HG03196 (cell line): ENCODE measurements at regions not wholly inside any gene's neighbourhood (a gene's known extent, or its start where the extent isn't known, plus 50 kb on each side); places are given as distances from the start of the nearest gene placed in this dataset.
"Not testable (repeated sequence)": the region's sequence is repeated elsewhere in the genome, so short reads cannot be mapped to it uniquely, and the experiment has no call there.

Experiments used
- ATAC-seq: cut with Tn5 transposase; IDR thresholded peaks from one replicate; pipeline ENCODE4 v1.9.1; 2021; ENCODE audit not compliant: unreplicated experiment

DNA sequence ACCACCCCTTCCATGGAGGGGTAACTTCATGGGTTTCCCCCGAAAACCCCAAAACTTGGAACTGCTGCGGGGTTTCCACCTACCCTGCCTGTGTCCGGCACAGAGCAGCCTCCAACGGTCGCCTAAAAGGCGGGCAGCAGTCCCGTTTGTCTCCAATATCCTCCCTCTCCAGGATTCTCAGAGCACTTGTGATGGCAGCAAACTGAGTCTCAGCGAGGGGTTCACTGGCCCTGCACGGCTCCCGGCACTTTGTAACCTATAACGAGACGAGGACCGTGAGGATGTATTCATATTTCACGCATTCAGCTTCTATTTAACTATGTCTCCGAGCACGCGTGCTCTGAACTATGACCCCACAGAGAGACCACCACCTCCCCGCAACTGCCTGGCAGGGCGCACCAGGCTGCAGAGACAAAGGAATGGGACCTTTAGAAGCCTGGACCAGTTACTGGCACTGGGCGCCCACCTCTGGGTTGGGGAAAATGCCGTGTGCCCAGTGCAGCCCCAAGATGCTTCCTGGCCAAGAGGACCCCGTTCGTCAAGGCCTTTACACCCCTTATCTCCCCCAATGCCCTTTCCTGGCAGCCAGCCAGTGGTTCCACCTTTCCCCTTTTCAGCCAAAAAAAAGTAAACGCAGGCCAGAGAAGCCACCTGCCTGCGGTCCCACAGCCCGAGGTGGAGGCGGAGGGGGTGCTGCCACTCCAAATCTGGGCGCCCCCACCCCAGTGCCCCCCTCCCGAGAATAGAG lies 173.1 kb upstream of the RTL1 start:
- ATAC-seq = no peak

DNA sequence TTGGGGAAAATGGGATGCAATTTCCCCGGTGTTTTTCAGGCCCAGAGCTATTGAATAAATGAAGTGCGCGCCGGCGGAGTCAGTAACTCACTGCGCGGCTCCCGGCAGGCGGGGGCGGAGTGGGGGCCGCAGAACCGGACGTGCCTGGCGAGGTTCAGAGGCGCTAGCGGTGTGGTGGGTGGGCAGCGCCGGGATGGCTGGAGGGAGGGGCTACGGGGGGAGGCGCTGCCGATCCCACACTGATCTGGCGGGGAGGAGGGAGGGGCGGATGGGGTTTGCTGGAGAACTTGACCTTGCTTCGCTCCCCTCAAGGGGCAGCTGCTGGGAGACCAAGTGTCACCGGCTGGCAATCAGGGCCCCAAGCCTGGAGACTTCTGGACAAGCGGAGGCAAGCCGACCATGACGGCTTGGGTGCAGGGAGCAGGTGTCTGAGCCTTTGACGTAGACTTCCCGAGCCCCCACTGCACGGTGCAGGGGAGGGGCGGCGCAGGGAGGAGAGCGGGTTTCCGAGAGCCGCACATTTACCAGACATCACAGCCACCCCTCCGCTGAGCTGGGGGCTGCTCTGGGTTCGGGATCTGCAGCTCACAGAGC lies 174.1 kb upstream of the RTL1 start:
- ATAC-seq = no peak

DNA sequence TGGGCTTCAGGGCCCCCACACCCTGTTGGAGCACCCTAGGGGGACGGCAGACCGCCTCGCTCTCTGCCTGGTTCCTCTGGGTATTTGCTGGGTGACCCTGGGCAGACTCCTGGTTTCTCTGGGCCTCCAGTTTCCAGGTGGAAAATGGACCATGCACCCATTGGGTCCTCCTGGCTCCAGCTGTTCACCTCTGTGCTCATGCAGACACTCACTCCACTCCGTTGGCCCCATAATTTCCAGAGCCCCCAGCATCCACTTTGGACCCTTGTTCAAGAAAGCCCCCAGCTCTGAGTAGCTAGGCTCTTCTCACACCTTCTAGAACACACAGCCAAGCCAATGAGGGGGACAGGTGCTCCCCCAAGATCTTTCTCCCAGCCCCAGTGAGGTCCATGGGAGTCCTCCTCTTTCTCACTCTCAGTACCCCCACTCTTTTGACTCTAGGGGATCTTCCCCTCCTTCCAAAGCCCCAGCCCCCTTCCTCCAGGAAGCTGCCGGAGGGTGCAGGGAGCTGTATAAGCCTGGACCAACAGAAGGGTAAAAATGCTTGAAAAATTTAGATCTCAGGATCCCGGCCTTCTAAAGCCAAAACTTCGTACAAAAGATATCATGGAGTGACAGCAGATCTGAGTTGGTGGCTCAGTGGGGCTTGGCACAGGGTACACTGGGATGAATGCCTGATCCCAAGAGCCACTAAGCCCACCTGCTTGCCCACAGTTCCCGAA lies 174.8 kb upstream of the RTL1 start:
- no peak for ATAC-seq

GRCh38 chr14:101078892-101079221 lies 175.3 kb upstream of the RTL1 start:
- no peak for ATAC-seq

DNA sequence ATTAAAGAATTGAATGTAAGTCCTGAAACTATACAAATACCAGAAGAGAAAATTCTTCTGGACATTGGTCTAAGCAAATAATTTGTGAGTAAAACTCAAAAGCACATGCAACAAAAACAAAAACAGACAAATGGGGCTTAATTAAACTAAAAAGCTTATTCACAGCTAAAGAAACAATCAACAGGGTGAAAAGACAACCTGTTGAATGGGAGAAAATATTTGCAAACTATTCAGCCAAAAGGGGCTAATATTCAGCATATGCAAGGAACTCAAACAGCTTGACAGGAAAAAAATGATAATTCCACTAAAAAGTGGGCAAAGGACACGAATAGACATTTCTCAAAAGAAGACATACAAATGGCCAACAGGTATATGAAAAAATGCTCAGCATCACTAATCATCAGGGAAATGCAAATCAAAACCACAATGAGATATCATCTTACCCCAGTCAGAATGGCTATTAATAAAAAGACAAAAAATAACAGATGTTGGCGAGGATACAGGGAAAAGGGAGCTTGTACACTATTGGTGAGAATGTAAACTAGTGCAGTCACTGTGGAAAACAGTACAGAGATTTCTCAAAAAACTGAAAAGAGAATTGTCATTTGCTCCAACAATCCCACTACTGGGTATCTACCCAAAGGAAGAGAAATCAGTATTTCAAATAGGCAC lies 177.5 kb upstream of the RTL1 start:
- ATAC-seq = no peak

- ATAC-seq = no peak
Measured at GRCh38 chr14:101082036-101082435, 178.5 kb upstream of the RTL1 start.

GRCh38 chr14:101082436-101083384 lies 179.2 kb upstream of the RTL1 start:
- ATAC-seq = no peak

- no peak for ATAC-seq
Measured at GRCh38 chr14:101083564-101084435, 180.3 kb upstream of the RTL1 start.

GRCh38 chr14:101084436-101084826 lies 180.9 kb upstream of the RTL1 start:
- no peak for ATAC-seq

DNA sequence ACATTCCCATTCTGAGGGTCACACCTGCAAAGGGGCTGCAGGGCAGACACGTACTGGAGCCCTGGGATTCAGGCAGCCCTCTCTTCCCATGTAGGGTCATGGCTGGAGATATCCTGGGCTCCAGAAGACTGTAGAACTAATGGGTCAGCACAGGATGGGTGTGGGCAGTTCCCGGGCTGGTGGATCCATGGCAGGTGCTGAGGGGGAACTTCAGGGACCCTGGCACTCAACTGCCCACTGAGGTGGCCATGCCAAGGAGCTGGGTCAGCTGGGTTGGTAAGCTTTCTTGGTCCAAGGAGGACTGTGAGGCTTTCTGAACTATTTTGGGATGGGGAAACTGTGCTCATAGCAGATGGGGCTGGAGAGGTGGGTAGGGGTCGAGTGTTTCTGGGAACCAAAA lies 183.4 kb upstream of the RTL1 start:
- no peak for ATAC-seq

DNA sequence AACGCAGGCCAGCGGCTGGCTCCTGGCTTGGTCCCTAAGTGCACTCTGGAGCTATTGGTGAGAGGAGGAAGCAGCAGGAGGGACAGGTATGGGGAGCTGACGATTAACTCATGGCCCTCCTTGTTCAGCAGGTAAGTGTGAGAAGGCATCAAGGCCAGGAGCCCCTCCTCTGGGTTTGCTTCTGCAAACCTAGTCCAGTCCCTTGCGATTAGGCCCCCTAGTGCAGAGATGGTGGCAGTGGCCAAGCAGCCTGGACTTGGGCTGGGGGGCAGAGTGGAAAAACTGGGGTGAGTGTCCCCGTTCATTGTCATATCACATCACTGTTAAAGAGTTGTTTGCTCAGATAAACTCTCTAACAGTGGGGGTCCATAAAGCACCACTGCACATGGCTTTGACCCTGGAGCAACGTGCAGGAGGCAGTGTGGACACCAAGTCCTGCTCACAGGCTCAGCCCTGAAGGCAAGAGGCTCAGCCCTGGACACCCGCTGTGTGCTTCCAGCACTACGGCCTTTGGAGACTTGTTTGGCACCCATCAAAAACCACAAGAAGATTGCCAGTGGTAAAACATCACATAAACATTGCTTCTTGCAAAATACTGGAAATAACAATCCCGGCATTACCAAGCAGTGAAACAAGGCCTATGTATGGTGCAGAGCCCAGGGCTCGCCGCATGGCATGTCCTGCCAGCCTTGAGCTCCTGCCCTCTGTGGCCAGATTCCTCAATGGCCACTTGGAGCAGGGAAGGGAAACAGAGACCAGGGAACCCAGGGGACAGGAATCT lies 184.3 kb upstream of the RTL1 start:
- ATAC-seq = no peak

GRCh38 chr14:101088395-101088667 lies 184.8 kb upstream of the RTL1 start:
- no peak for ATAC-seq

DNA sequence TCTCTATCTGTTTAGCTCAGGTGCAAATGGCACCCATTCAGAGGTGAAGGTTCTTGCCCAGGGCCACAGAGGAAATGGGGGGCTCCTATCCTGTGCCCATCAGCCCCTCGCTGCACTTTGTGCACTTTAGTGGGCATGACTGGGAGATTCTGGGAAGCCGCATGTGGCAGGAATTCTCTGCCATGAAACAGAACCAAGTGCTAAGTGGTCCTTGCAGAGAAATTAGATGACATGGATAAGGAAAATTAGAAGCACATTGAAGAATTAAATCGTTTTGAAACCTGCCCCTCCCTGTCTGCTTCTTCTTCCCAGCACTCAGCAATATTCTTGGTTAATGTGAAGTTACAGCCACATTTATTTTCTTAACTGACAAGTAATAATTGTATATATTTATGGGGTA lies 185.2 kb upstream of the RTL1 start:
- no peak for ATAC-seq

DNA sequence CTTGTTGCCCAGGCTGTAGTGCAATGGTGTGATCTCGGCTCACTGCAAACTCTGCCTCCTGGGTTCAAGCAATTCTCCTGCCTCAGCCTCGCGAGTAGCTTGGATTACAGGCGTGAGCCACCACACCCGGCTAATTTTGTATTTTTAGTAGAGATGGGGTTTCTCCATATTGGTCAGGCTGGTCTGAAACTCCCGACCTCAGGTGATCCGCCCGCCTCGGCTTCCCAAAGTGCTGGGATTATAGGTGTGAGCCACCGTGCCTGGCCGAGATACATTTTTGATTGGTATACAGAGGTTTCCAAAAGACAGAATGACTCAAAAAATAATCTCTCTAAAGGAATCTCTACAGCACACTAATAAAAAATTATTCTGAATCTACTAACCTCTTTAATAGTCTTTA lies 187.0 kb upstream of the RTL1 start:
- not testable (repeated sequence) for ATAC-seq

DNA sequence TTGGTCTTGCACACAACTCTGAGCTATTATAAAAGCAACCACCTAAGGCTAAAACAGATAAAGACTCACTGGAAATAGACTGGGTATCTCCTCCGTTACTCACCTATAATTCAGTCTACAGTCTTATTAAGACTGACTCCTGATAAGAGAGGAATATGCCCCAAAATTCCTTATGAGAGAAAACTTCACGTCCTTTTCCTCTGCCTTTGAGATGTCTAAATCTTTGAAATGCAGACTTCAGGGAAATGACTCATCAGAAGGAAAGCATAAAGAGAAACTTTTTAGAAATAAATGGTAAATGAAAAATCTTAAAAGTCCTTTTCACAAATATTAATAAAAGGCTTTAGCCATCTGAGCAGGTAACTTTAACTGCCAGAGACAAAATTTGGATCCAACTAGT lies 187.5 kb upstream of the RTL1 start:
- no peak for ATAC-seq

- not testable (repeated sequence) for ATAC-seq
Measured at GRCh38 chr14:101094916-101095315, 191.4 kb upstream of the RTL1 start.

- ATAC-seq = no peak
Measured at GRCh38 chr14:101096551-101096950, 193.0 kb upstream of the RTL1 start.

DNA sequence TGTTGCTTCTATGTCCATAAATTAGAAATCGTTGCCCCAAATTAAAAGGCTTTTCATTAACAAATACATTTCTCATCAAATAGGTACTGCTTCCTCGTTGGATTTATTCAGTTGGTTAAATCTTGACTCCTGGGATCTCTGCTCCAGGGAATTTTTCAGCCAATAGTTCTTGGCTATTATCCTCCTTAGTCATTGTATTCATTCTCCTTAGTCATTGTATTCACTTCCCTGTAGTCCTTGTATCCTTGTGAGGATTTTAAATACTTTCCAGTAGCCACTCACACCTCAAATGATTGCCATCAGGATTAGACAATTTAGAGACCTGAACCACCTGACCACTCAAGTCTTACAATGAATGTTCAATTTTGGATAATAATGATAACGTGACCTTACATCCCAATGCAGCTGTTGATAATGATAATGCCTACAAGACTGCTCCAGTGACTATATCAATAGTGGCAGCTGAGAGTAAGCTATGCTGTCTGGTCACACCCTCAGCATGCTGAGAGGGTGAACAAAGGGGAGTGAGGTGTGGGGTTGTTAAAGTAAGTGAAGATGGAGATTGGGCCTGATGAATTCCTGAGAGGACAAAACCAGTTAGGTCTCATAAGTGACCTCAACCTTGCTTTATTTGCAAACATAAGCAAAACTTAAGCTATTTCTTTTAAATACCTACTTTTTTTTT lies 193.7 kb upstream of the RTL1 start:
- ATAC-seq = no peak

DNA sequence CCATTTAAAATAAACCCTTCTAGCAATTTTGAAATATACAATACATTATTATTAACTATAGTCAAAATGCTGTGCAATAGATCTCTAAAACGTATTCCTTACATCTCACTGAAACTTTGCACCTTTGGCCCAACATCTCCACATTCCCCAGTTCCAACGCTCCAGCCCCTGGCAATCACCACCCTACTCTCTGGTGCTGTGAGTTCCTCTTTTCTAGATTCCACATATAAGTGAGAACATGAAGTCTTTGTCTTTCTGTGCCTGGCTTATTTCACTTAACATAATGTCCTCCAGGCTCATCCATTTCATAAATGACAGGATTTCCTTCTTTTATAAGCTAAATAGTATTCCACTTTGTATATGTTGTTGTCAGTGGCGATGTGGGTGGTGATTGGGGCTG lies 194.7 kb upstream of the RTL1 start:
- no peak for ATAC-seq
